GM12878 (cell line): ENCODE measurements at regions not wholly inside any gene's neighbourhood (a gene's known extent, or its start where the extent isn't known, plus 50 kb on each side); places are given as distances from the start of the nearest gene placed in this dataset.

ENCODE experiments used
- CBX3 ChIP-seq: fragments of 200-600 bp; sonication (generic); IDR thresholded peaks from 2 replicates; pipeline ENCODE4 v1.6.1; 2016; ENCODE audit warnings: low read depth, borderline replicate concordance
- CTCF ChIP-seq, 3 experiments: IDR thresholded peaks in 2 of 3; conservative IDR thresholded peaks in 1 of 3; 2 replicates each; pipeline ENCODE4 v1.5.1; 2011; ENCODE audit warnings: low read depth in 3 of 3, low read length in 3 of 3, mild to moderate bottlenecking in 3 of 3, control low read depth in 2 of 3, moderate library complexity in 2 of 3, inconsistent platforms in 1 of 3, mixed read lengths in 1 of 3; ENCODE audit not compliant: control insufficient read depth in 2 of 3, insufficient read depth in 1 of 3; ENCODE audit errors: extremely low read depth in 1 of 3
- EP300 ChIP-seq, 2 experiments: fragments of 150-350 bp in 1 of 2; IDR thresholded peaks; 2 replicates each; pipeline ENCODE4 v1.6.1; 2011 to 2012; ENCODE audit warnings: low read depth in 2 of 2, low read length in 2 of 2, borderline replicate concordance in 1 of 2, improper control_type of control experiment in 1 of 2, inconsistent platforms in 1 of 2; ENCODE audit not compliant: control insufficient read depth in 1 of 2
- FOS ChIP-seq: IDR thresholded peaks from 3 replicates; pipeline ENCODE4 v1.6.1; 2011; ENCODE audit warnings: borderline replicate concordance; ENCODE audit not compliant: insufficient read length; ENCODE audit errors: extremely low read depth
- MYC ChIP-seq: IDR thresholded peaks from 2 replicates; pipeline ENCODE4 v1.6.1; 2011; ENCODE audit warnings: mild to moderate bottlenecking, low read length, moderate library complexity, inconsistent platforms; ENCODE audit not compliant: insufficient read depth, insufficient replicate concordance, insufficient read length, severe bottlenecking
- POLR2AphosphoS5 ChIP-seq: IDR thresholded peaks from 2 replicates; pipeline ENCODE4 v1.6.1; 2011; ENCODE audit warnings: mild to moderate bottlenecking, low read length, inconsistent platforms
- REST ChIP-seq: IDR thresholded peaks from 2 replicates; pipeline ENCODE4 v1.6.1; 2012; ENCODE audit warnings: mild to moderate bottlenecking, low read depth, low read length
- SMC3 ChIP-seq: IDR thresholded peaks from 2 replicates; pipeline ENCODE4 v1.6.1; 2011; ENCODE audit warnings: low read length, improper control_type of control experiment, borderline replicate concordance
- SREBF1 ChIP-seq: IDR thresholded peaks from 2 replicates; pipeline ENCODE4 v1.6.1; 2012; ENCODE audit warnings: mild to moderate bottlenecking, low read length
- ZNF274 ChIP-seq: IDR thresholded peaks from one replicate; pipeline ENCODE4 v1.8.0; 2011; ENCODE audit not compliant: insufficient read length, insufficient read depth
- ZSCAN29 ChIP-seq: fragments of 450-650 bp; IDR thresholded peaks from 2 replicates; pipeline ENCODE4 v1.6.1; 2017; ENCODE audit warnings: mild to moderate bottlenecking, moderate library complexity

- TF ChIP-seq EP300 (IDR thresholded peaks at IDR 0.05; ENCODE audit: borderline replicate concordance in 1 of 2, control insufficient read depth in 1 of 2, low read depth in 2 of 2, low read length in 2 of 2) (no peak), SREBF1 (no peak), REST (no peak), CTCF (IDR thresholded peaks at IDR 0.05 in 2 of 3, conservative IDR thresholded peaks at IDR 0.05 in 1 of 3; ENCODE audit: control insufficient read depth in 2 of 3, extremely low read depth in 1 of 3, insufficient read depth in 1 of 3, low read depth in 3 of 3, low read length in 3 of 3) (no peak), ZSCAN29 (no peak), MYC (no peak), FOS (no peak), SMC3 (no peak), POLR2AphosphoS5 (no peak), ZNF274 (no peak), CBX3 (no peak)
Observed at GRCh38 chr1:244761279-244761678, 74.2 kb upstream of the COX20 start.
